Astrocyte (in vitro differentiated cells and primary cell): ENCODE measurements at regions not wholly inside any gene's neighbourhood (a gene's known extent, or its start where the extent isn't known, plus 50 kb on each side); places are given as distances from the start of the nearest gene placed in this dataset.

Experiments
- CTCF ChIP-seq: IDR thresholded peaks from 2 replicates; pipeline ENCODE4 v1.5.1; 2011; ENCODE audit warnings: low read depth, mild to moderate bottlenecking, inconsistent platforms, low read length, moderate library complexity; ENCODE audit not compliant: insufficient read depth
- EZH2 ChIP-seq: IDR thresholded peaks from 2 replicates; pipeline ENCODE4 v1.6.1; 2012; ENCODE audit warnings: mild to moderate bottlenecking, low read length, inconsistent platforms; ENCODE audit not compliant: insufficient read depth

- TF ChIP-seq CTCF: no peak
- TF ChIP-seq EZH2: no peak
Observed at GRCh38 chr9:82720515-82720914, 342.4 kb downstream of the RASEF start.
